Omental fat pad (tissue), 3 donors: ENCODE measurements at regions not wholly inside any gene's neighbourhood (a gene's known extent, or its start where the extent isn't known, plus 50 kb on each side); places are given as distances from the start of the nearest gene placed in this dataset.

Experiments
- ATAC-seq: fragments of 150-250 bp; one replicate; pipeline ENCODE4 v1.9.1; 2016; ENCODE audit warnings: mild to moderate bottlenecking, moderate library complexity; ENCODE audit not compliant: low FRiP score
- DNase-seq: peaks from one replicate; pipeline ENCODE4 v3.0.0-alpha.2; 2019; ENCODE audit warnings: low spot score
- CTCF ChIP-seq, 3 donors: fragments of 450-650 bp; IDR thresholded peaks; one replicate each; pipeline ENCODE4 v1.5.1; 2016 to 2017; ENCODE audit warnings: antibody characterized with exemption in 3 of 3, mild to moderate bottlenecking in 3 of 3, moderate library complexity in 2 of 3

- ATAC-seq (no peak), DNase-seq (no peak)
- TF ChIP-seq CTCF (IDR thresholded peaks at IDR 0.05): no peak
These were observed 122.6 kb downstream of the CRYAA start for GRCh38 chr21:43291347-43291950.

- ATAC-seq (no peak), DNase-seq (no peak)
- TF ChIP-seq CTCF (IDR thresholded peaks at IDR 0.05): no peak
These were observed 121.9 kb downstream of the CRYAA start for GRCh38 chr21:43290421-43291346.

- DNase-seq (no peak), ATAC-seq (no peak)
- no peak for TF ChIP-seq CTCF (IDR thresholded peaks at IDR 0.05)
These were observed 121.2 kb downstream of the CRYAA start for GRCh38 chr21:43289966-43290365.

- ATAC-seq: no peak
- DNase-seq: no peak
- no peak for TF ChIP-seq CTCF (IDR thresholded peaks at IDR 0.05)
These were observed 120.6 kb downstream of the CRYAA start for GRCh38 chr21:43289442-43289841.

GRCh38 chr21:43287795-43288755 is 119.3 kb downstream of the CRYAA start:
- no peak for ATAC-seq
- DNase-seq: no peak
- TF ChIP-seq CTCF (IDR thresholded peaks at IDR 0.05): no peak

- DNase-seq: no peak
- ATAC-seq: no peak
- TF ChIP-seq CTCF (IDR thresholded peaks at IDR 0.05): no peak
These were observed 118.4 kb downstream of the CRYAA start for GRCh38 chr21:43287111-43287760.
